ENCODE measurements at regions not wholly inside any gene's neighbourhood (a gene's known extent, or its start where the extent isn't known, plus 50 kb on each side); places are given as distances from the start of the nearest gene placed in this dataset.

- no peak for TF ChIP-seq REST (IDR thresholded peaks at IDR 0.05; ENCODE audit: low read depth, low read length)
- TF ChIP-seq GATA2 (CRISPR knock-in tag; IDR thresholded peaks at IDR 0.05) = no peak
- no peak for TF ChIP-seq FOXJ3 (CRISPR knock-in tag; IDR thresholded peaks at IDR 0.05)
- peak; percentile 83 for TF ChIP-seq JUND (IDR thresholded peaks at IDR 0.05)
- no peak for TF ChIP-seq NRF1 (IDR thresholded peaks at IDR 0.05; ENCODE audit: low read depth, low read length)
- no peak for TF ChIP-seq CTCF (IDR thresholded peaks at IDR 0.05)
Observed at GRCh38 chr5:173472164-173472563, 143.9 kb upstream of the STC2 start (continued).

GRCh38 chr5:173468821-173469251, 140.6 kb upstream of the STC2 start:
- no peak overlapping the region for H3K27ac ChIP-seq (ENCODE audit: low read depth in 2 of 2, low read length in 1 of 2)
- POLR2A ChIA-PET = no interaction called here
- no peak overlapping the region for H3K9ac ChIP-seq
- H3K79me2 ChIP-seq (ENCODE audit: insufficient read depth) = no peaks in the 10 kb centered on the region
- TF ChIP-seq YY1 (IDR thresholded peaks at IDR 0.05; ENCODE audit: low read depth) (no peak), EZH2phosphoT487 (IDR thresholded peaks at IDR 0.05; ENCODE audit: borderline replicate concordance, low read depth) (no peak), RXRA (IDR thresholded peaks at IDR 0.05; ENCODE audit: borderline replicate concordance, low read depth) (no peak), JUND (IDR thresholded peaks at IDR 0.05) (no peak), FOXM1 (IDR thresholded peaks at IDR 0.05; ENCODE audit: low read depth) (no peak), ELF1 (IDR thresholded peaks at IDR 0.05) (no peak), IRF3 (IDR thresholded peaks at IDR 0.05; ENCODE audit: low read depth, low read length) (no peak), FOXJ3 (CRISPR knock-in tag; IDR thresholded peaks at IDR 0.05) (no peak), MXI1 (IDR thresholded peaks at IDR 0.05; ENCODE audit: low read depth, low read length) (no peak), RFX5 (IDR thresholded peaks at IDR 0.05; ENCODE audit: low read length) (no peak), RAD21 (IDR thresholded peaks at IDR 0.05; ENCODE audit: low read length) (no peak)
- no peaks in the 10 kb centered on the region for H3K27me3 ChIP-seq (ENCODE audit: insufficient read depth)
- peaks cover 12% of the 10 kb centered on the region for H3F3A ChIP-seq (replicated peaks; ENCODE audit: insufficient read depth)
- H3K9me3 ChIP-seq = no peaks in the 10 kb centered on the region
- no peaks in the 10 kb centered on the region for H3K9me2 ChIP-seq
- H3K4me1 ChIP-seq (ENCODE audit: control insufficient read depth in 1 of 2, insufficient read depth in 2 of 2, low read depth in 1 of 2, low read length in 1 of 2) = peaks cover 0 to 6% of the 10 kb centered on the region in 2 experiments; a peak in 1 of 4 replicates
- H3K4me2 ChIP-seq = no peak overlapping the region
- no peak overlapping the region for H2AFZ ChIP-seq (ENCODE audit: low read depth)
- DNase-seq = no peak
- 82% methylated on average over 4 of the region's 4 CpGs for WGBS (ENCODE audit: low lambda C conversion rate)
- no peak overlapping the region for H3K4me3 ChIP-seq (ENCODE audit: low read depth in 2 of 2, low read length in 1 of 2)
- H3K36me3 ChIP-seq (replicated peaks in 1 of 2; ENCODE audit: control insufficient read depth in 1 of 2, insufficient read depth in 2 of 2, low read length in 1 of 2) = no peaks in the 10 kb centered on the region
- H4K20me1 ChIP-seq (ENCODE audit: insufficient read depth) = no peaks in the 10 kb centered on the region
- CTCF ChIA-PET = no interaction called here
